IPS-15b (cell line): ENCODE measurements at regions not wholly inside any gene's neighbourhood (a gene's known extent, or its start where the extent isn't known, plus 50 kb on each side); places are given as distances from the start of the nearest gene placed in this dataset.

Experiments
- H3K27me3 ChIP-seq: one replicate; pipeline ENCODE4 v1.6.1; 2013; ENCODE audit warnings: low read length; ENCODE audit not compliant: control insufficient read depth, insufficient read depth
- H3K36me3 ChIP-seq: one replicate; pipeline ENCODE4 v1.6.1; 2013; ENCODE audit warnings: low read length; ENCODE audit not compliant: control insufficient read depth, insufficient read depth
- H3K4me1 ChIP-seq: one replicate; pipeline ENCODE4 v1.6.1; 2013; ENCODE audit warnings: mild to moderate bottlenecking, low read length; ENCODE audit not compliant: control insufficient read depth, insufficient read depth
- H3K4me3 ChIP-seq: one replicate; pipeline ENCODE4 v1.5.1; 2013; ENCODE audit warnings: low read depth, low read length
- H3K9ac ChIP-seq: one replicate; pipeline ENCODE4 v1.6.1; 2013; ENCODE audit warnings: low read depth, mild to moderate bottlenecking, low read length
- H3K9me3 ChIP-seq: one replicate; pipeline ENCODE4 v1.6.1; 2013; ENCODE audit warnings: mild to moderate bottlenecking, low read length; ENCODE audit not compliant: control insufficient read depth, insufficient read depth

DNA sequence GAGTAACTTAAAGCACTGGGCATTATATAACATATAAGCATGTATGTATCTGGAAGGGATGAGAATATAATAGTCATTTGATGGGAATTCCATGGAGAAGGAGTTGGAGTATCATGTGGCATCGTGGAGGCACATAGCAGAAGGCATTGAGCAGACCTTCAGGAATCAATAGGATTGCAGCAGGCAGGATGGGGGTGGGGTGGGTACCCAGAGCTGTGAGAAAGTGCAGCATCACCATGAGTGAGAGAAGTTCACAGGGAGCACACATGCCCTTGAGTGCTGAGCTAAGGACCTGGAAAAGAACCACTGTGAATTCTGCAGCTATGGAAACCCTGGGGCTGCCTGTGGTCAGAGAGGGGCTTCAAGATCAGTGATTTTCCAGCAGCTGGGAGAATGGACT is 57.3 kb downstream of the MED10 start:
- no peak overlapping the region for H3K4me3 ChIP-seq
- H3K27me3 ChIP-seq: peaks cover 5% of the 10 kb centered on the region
- H3K4me1 ChIP-seq: no peaks in the 10 kb centered on the region
- H3K9me3 ChIP-seq: no peaks in the 10 kb centered on the region
- H3K9ac ChIP-seq: no peak overlapping the region
- no peaks in the 10 kb centered on the region for H3K36me3 ChIP-seq

DNA sequence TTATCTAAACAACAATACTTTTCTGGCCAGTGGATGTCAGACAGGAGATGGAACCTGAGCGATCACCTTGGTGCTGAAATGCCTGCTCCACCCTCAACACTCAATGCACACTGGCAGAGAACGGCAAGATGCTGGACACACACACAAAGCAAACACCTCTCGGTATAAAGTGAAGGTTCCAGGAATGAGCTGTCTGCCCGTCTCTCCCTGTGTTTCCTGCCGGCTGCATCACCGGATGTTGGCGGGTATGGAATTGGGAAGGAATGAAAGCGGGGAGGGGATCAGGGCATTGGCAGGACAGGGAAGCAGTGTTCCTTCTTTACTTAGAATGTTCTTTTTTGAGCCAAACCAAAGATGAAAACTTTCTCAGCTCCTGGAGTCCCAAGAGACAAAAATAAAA is 59.2 kb downstream of the MED10 start:
- no peak overlapping the region for H3K4me3 ChIP-seq
- H3K4me1 ChIP-seq: no peaks in the 10 kb centered on the region
- H3K9me3 ChIP-seq: no peaks in the 10 kb centered on the region
- H3K9ac ChIP-seq: no peak overlapping the region
- H3K27me3 ChIP-seq: peaks cover 5% of the 10 kb centered on the region
- no peaks in the 10 kb centered on the region for H3K36me3 ChIP-seq

DNA sequence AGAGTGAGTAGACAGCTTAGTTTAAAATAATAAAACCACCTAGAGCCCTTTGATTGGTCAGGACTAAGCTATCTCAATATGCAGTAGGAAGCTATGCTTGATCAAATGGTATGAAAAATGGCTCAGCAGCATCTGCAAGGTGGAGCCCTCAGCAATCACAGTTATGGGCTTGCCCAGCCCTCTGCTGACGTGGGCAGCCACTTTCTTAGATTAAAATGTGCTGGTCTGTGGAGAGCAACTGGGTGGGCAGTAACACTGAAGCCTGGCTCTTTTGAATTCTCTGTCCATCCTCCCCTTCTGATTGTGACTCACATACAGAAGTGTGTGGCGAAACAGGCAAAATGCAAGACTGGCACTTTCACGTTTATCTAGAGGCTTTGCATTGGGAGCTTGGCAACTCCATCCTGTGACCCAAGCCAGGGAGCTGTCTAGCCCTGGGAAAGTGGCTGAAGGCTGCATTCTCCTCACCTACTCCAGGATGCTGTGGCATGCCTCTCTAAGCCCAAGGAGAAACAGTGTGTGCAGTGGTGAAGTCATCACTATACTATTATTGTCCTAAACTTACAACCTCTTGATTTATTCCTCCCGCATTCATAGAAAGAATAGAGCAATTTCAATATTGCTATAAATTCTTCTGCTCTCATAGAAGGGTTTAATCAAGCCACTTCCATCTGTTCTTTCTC is 61.1 kb downstream of the MED10 start:
- Histone ChIP-seq H3K9ac (no peak overlapping the region), H3K4me3 (no peak overlapping the region), H3K4me1 (no peaks in the 10 kb centered on the region), H3K36me3 (no peaks in the 10 kb centered on the region), H3K27me3 (peaks cover 5% of the 10 kb centered on the region), H3K9me3 (no peaks in the 10 kb centered on the region)

DNA sequence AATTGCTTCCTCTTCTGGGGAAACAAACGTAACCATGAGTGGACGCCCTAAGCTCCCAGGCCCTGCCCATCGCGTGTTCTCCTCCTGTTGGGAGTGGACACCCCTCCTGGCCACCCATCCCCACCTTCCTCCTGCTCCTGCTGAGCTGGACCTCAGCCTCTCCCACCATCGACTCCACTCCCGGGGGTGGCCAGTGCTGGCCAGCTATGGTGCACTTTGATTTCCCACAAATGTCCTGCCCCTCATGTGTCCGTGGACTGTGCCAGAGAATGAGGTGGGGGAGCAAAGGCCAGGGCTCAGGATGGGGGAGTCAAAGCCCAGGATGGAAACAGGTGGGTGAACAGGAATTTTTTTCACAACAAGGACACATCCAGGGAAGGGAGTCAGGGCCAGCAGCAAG is 62.8 kb downstream of the MED10 start:
- peaks cover 5% of the 10 kb centered on the region for H3K27me3 ChIP-seq
- no peak overlapping the region for H3K9ac ChIP-seq
- no peaks in the 10 kb centered on the region for H3K36me3 ChIP-seq
- no peaks in the 10 kb centered on the region for H3K4me1 ChIP-seq
- H3K9me3 ChIP-seq: no peaks in the 10 kb centered on the region
- no peak overlapping the region for H3K4me3 ChIP-seq

DNA sequence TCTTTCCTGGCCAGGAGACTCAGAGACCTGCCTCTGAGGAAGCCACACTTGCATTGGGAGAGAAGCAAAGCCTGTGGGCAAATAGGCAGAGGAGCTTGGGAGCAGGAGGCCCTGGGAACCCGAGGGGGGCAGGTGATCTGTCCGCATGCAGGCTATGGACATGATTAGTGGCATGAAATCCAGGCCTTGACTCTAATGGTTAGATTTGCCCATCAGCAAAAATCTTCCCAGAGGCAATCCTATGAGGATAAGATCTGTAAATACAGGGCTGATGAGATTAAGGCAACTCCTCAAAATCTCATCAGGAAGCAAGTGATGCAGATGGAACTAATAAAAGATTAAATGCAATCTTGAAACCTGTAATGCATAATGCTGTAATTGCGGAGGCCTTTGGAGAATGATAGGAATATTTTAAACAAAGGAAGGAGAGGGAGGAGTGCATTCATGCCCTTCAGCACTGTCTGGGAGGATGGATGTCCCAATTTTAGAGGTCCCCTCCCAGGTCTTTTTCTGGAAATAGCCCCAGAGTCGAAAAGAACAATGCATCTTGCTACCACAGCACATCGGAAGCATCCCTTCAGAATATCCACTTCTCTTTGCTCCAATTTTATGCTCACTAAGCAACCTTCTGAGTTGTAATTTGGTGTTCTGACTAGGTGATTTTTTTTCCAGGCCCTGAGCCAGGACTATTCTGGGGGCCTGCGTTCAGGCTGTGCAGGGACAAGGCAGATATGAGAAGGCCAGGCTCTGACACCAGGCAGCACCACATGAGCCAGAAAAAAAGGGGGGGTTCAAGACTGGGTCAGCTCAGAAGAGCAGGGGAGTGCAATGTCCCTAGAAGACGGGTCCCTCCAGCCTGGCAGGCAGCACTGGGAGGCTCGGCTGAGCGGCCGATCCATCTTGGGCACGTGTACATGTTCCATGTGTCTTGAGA is 66.5 kb downstream of the MED10 start:
- Histone ChIP-seq H3K4me1 (no peaks in the 10 kb centered on the region), H3K36me3 (no peaks in the 10 kb centered on the region), H3K4me3 (no peak overlapping the region), H3K9me3 (no peaks in the 10 kb centered on the region), H3K9ac (no peak overlapping the region), H3K27me3 (peaks cover 35% of the 10 kb centered on the region)

DNA sequence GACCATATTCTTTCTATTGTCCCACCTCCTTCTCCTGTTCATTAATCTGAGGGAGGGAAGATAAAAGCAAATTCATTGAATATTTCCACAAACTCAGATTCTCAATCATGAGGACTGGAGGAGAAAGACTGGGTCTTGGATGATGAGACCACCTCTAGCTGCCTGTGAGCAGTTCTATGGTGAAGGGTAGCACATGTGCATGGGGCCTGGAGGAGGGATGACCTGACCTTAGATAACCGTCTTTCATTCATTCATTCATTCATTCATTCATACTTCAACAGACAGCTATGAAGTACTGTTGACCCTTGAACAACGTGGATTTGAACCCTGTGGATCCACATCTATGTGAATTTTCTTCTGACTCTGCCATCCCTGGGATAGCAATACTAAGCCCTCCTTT is 68.4 kb downstream of the MED10 start:
- Histone ChIP-seq H3K4me3 (no peak overlapping the region), H3K36me3 (no peaks in the 10 kb centered on the region), H3K9ac (no peak overlapping the region), H3K4me1 (no peaks in the 10 kb centered on the region), H3K27me3 (peaks cover 51% of the 10 kb centered on the region), H3K9me3 (no peaks in the 10 kb centered on the region)

DNA sequence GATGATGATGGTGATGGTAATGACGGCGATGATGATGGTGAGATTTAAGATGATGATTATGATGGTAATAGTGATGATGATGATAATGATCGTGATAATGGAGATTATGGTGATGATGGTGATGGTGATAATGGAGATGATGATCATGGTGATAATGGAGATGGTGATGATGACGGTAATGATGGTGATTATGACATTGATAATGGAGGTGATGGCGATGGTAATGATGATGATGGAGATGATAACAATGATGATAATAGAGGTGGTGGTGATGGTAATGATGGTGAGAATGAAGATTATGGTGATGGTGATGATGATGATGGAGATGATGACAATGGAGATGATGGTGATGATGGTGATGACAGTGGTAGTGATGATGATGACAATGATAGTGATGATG is 69.7 kb downstream of the MED10 start:
- H3K4me3 ChIP-seq: no peak overlapping the region
- no peak overlapping the region for H3K9ac ChIP-seq
- no peaks in the 10 kb centered on the region for H3K4me1 ChIP-seq
- H3K36me3 ChIP-seq: no peaks in the 10 kb centered on the region
- H3K27me3 ChIP-seq: peaks cover 64% of the 10 kb centered on the region
- no peaks in the 10 kb centered on the region for H3K9me3 ChIP-seq

DNA sequence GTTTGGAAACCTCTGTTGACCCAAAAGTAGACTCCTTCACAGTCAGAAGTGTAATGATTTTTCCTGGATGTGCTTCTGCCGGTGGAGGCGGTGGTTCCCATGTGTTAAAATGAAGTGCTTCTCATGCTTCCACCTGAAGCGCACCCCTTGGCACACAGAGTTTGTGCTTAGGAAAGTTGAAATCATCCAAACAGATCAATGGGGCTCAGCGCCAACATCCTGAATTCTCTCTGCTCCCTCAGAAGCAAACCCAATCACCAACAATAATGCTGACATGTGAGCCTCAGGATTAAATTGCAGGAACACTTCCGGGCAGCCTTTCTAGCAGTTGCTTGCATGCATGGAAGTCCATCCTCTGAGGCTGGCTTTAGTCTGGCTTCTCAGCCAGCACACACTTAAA is 71.0 kb downstream of the MED10 start:
- Histone ChIP-seq H3K36me3 (no peaks in the 10 kb centered on the region), H3K9ac (no peak overlapping the region), H3K9me3 (no peaks in the 10 kb centered on the region), H3K4me1 (no peaks in the 10 kb centered on the region), H3K4me3 (no peak overlapping the region), H3K27me3 (peaks cover 78% of the 10 kb centered on the region)

DNA sequence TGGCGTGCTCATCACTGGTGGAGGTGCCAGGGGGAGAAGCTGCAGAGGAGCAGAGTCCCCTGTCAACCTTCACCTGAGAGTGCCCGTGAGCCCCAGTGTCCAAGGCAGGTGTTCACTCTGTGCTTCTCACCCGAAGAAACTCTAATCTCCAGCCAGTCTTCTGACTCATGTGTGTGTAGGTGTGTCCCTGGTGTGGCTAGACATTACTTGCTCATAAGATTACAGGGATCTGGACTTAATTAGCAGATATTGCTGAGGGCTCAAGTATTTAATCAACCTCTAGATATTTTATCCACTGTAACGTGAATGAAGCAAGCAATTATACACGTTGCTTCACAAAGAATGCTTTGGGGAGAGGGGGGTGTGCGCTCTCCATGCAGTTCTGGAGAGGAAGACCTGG is 72.5 kb downstream of the MED10 start:
- H3K4me3 ChIP-seq: no peak overlapping the region
- no peaks in the 10 kb centered on the region for H3K4me1 ChIP-seq
- no peaks in the 10 kb centered on the region for H3K9me3 ChIP-seq
- H3K36me3 ChIP-seq: no peaks in the 10 kb centered on the region
- H3K9ac ChIP-seq: no peak overlapping the region
- H3K27me3 ChIP-seq: peaks cover 87% of the 10 kb centered on the region

DNA sequence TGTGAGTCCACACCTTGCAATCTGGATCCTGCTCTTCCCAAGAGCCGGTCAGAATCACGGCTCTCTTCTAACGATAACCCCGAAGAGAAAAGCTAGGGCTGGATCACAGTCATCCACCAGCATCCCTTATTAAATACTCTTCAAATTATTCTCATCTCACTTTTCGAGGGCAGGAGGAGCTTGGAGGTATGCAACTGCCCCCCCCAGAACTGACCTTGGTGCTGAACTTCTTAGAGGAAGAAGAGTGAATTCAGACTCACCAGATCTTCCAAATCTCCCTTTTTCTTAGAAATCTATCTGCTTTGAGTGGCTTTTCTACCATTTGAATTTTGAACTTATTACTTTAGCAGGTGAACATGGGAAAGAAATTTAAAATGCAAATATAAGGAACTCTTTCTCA is 75.7 kb downstream of the MED10 start:
- Histone ChIP-seq H3K27me3 (peaks cover 72% of the 10 kb centered on the region), H3K9me3 (no peaks in the 10 kb centered on the region), H3K36me3 (no peaks in the 10 kb centered on the region), H3K9ac (no peak overlapping the region), H3K4me3 (no peak overlapping the region), H3K4me1 (no peaks in the 10 kb centered on the region)

DNA sequence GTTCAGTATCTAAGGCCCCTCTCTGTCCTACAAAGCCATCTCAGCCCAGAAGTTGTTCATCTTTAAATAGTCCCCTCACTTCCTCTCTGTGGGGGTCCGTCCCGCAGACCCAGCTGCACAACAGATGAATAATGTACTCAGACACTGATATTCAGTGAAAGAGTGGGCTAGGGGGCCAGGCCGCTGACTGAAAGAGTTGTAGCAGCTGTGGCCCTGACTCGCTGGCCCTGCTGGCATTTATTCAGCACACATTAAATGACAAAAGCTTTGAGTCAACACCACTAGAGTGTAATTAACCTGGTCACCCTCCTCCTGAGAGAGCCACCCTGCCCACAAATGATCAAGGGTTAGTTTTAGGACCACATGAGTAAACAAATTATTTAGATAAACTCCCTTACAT is 76.3 kb downstream of the MED10 start:
- Histone ChIP-seq H3K9ac (no peak overlapping the region), H3K36me3 (no peaks in the 10 kb centered on the region), H3K4me1 (no peaks in the 10 kb centered on the region), H3K27me3 (peaks cover 66% of the 10 kb centered on the region), H3K9me3 (no peaks in the 10 kb centered on the region), H3K4me3 (no peak overlapping the region)

DNA sequence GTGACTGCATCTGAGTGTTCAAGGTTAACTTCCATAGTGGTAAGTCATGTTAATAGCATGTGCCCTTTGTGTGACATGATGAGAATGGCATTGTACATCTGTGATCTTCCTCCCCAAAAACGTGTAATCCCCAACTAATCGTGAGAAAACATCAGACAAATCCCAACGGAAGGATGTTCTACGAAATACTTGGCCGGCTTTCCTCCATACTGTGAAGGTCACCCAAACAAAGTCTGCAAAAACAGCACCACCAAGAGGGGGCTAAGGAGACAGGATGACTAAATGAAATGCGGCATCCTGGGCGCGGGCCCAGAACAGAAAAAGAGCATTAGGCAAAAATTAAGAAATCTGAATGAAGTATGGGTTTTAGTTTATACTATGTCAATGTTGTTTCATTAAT is 81.8 kb downstream of the MED10 start:
- H3K9ac ChIP-seq: no peak overlapping the region
- H3K27me3 ChIP-seq: peaks cover 16% of the 10 kb centered on the region
- no peaks in the 10 kb centered on the region for H3K36me3 ChIP-seq
- H3K4me3 ChIP-seq: no peak overlapping the region
- H3K4me1 ChIP-seq: no peaks in the 10 kb centered on the region
- H3K9me3 ChIP-seq: no peaks in the 10 kb centered on the region
